C4-2B (cell line): ENCODE measurements at regions not wholly inside any gene's neighbourhood (a gene's known extent, or its start where the extent isn't known, plus 50 kb on each side); places are given as distances from the start of the nearest gene placed in this dataset.

Source experiments
- CTCF ChIP-seq: fragments of 450-650 bp; conservative IDR thresholded peaks from 2 replicates; pipeline ENCODE4 v1.5.1; 2017; ENCODE audit warnings: mild to moderate bottlenecking
- ZFX ChIP-seq: fragments of 450-650 bp; IDR thresholded peaks from 2 replicates; pipeline ENCODE4 v1.6.1; 2017

- TF ChIP-seq CTCF (no peak), ZFX (no peak)
These were observed 480.5 kb upstream of the ARRDC4 start for GRCh38 chr15:97479957-97480356.
